ENCODE measurements at regions not wholly inside any gene's neighbourhood (a gene's known extent, or its start where the extent isn't known, plus 50 kb on each side); places are given as distances from the start of the nearest gene placed in this dataset.

- TF ChIP-seq, protein P1, sequence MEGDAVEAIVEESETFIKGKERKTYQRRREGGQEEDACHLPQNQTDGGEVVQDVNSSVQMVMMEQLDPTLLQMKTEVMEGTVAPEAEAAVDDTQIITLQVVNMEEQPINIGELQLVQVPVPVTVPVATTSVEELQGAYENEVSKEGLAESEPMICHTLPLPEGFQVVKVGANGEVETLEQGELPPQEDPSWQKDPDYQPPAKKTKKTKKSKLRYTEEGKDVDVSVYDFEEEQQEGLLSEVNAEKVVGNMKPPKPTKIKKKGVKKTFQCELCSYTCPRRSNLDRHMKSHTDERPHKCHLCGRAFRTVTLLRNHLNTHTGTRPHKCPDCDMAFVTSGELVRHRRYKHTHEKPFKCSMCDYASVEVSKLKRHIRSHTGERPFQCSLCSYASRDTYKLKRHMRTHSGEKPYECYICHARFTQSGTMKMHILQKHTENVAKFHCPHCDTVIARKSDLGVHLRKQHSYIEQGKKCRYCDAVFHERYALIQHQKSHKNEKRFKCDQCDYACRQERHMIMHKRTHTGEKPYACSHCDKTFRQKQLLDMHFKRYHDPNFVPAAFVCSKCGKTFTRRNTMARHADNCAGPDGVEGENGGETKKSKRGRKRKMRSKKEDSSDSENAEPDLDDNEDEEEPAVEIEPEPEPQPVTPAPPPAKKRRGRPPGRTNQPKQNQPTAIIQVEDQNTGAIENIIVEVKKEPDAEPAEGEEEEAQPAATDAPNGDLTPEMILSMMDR (conservative IDR thresholded peaks at IDR 0.05; ENCODE audit: low read depth, low read length): no peak
- TF ChIP-seq EZH2 (IDR thresholded peaks at IDR 0.05; ENCODE audit: low read length, unreplicated experiment): no peak
These were observed 209.6 kb upstream of the KRR1 start for GRCh38 chr12:75720812-75721641.

Measured in PC-3 (cell line).